HepG2 (cell line): ENCODE measurements at regions not wholly inside any gene's neighbourhood (a gene's known extent, or its start where the extent isn't known, plus 50 kb on each side); places are given as distances from the start of the nearest gene placed in this dataset.

Experiments
- ATAC-seq: fragments of 200-7000 bp; cut with Tn5 transposase; 3 replicates; pipeline ENCODE4 v1.9.1; 2020; ENCODE audit warnings: mild to moderate bottlenecking, moderate library complexity
- BruUV-seq: library from RNA; stranded (reverse); fragments of 400-500 nt; replicated peaks from 2 replicates; lab custom pipeline; 2021; lab: Mats Ljungman, UMichigan
- CTCF ChIA-PET: fragments of 300-600 bp; formaldehyde crosslinking; extraction: SDS; loops from one replicate; lab custom pipeline; 2021; ENCODE audit warnings: low total read pairs, inconsistent platforms, low intra/inter-chr PET ratio; lab: Yijun Ruan, JAX
- POLR2A ChIA-PET: fragments of 350-600 bp; sonication (Branson Sonifier 250); formaldehyde crosslinking; loops from one replicate; lab custom pipeline; 2020; ENCODE audit warnings: antibody characterized with exemption, inconsistent platforms; lab: Yijun Ruan, JAX
- DNase-seq: peaks from one replicate; pipeline ENCODE4 v3.0.0-alpha.2; 2015; ENCODE audit warnings: low spot score
- FAIRE-seq: peaks from 3 replicates; lab custom pipeline; 2011; peaks lifted over from hg19 to GRCh38; lab: Jason Lieb, UNC
- H2AFZ ChIP-seq: one replicate; pipeline ENCODE4 v1.6.1; 2011; ENCODE audit warnings: low read length, inconsistent platforms
- H3K27ac ChIP-seq: fragments of 300-600 bp; 3 replicates; pipeline ENCODE4 v1.8.0; 2011; ENCODE audit warnings: mixed run types, mild to moderate bottlenecking, mixed read lengths, low read length, inconsistent platforms; ENCODE audit not compliant: insufficient read depth; ENCODE audit errors: extremely low read length
- H3K27me3 ChIP-seq, 2 experiments: fragments of 200-600 bp in 1 of 2; 2 replicates in 1 of 2; 3 replicates in 1 of 2; pipeline versions ENCODE4 v1.6.0 to v1.8.0; 2011; ENCODE audit warnings: low read length in 2 of 2, mild to moderate bottlenecking in 2 of 2, moderate library complexity in 2 of 2, inconsistent platforms in 1 of 2; ENCODE audit not compliant: insufficient read depth in 2 of 2, control insufficient read depth in 1 of 2
- H3K36me3 ChIP-seq, 2 experiments: fragments of 200-600 bp in 1 of 2; replicated peaks in 1 of 2; 2 replicates in 1 of 2; 3 replicates in 1 of 2; pipeline versions ENCODE4 v1.5.1 to v1.8.0; 2011; ENCODE audit warnings: low read length in 2 of 2, inconsistent platforms in 1 of 2; ENCODE audit not compliant: insufficient read depth in 2 of 2, control insufficient read depth in 1 of 2
- H3K4me1 ChIP-seq: 2 replicates; pipeline ENCODE4 v1.5.1; 2012; ENCODE audit warnings: low read length, inconsistent platforms; ENCODE audit not compliant: insufficient read depth
- H3K4me2 ChIP-seq: 2 replicates; pipeline ENCODE4 v1.6.0; 2011; ENCODE audit warnings: low read depth, low read length, inconsistent platforms
- H3K4me3 ChIP-seq, 3 experiments: fragments of 200-600 bp in 1 of 3; sonication (generic), shearing (Covaris generic) in 1 of 3; replicated peaks in 1 of 3; 2 replicates each; pipeline ENCODE4 v1.5.1; 2011 to 2016; ENCODE audit warnings: low read length in 3 of 3, inconsistent platforms in 2 of 3, low read depth in 2 of 3, mild to moderate bottlenecking in 2 of 3, control low read depth in 1 of 3, mixed read lengths in 1 of 3; ENCODE audit not compliant: insufficient read depth in 1 of 3
- H3K79me2 ChIP-seq: one replicate; pipeline ENCODE4 v1.6.1; 2011; ENCODE audit warnings: low read length, inconsistent platforms; ENCODE audit not compliant: insufficient read depth
- H3K9ac ChIP-seq: 2 replicates; pipeline ENCODE4 v1.6.0; 2011; ENCODE audit warnings: mild to moderate bottlenecking, low read depth, low read length, inconsistent platforms; ENCODE audit not compliant: insufficient read depth
- H3K9me3 ChIP-seq: 2 replicates; pipeline ENCODE4 v1.5.1; 2012; ENCODE audit warnings: mild to moderate bottlenecking, low read length
- H4K20me1 ChIP-seq: 2 replicates; pipeline ENCODE4 v1.6.0; 2011; ENCODE audit warnings: inconsistent platforms, mild to moderate bottlenecking, low read length, moderate library complexity; ENCODE audit not compliant: insufficient read depth
- CEBPG ChIP-seq: IDR thresholded peaks from 2 replicates; pipeline ENCODE4 v1.6.1; 2016
- DNMT1 ChIP-seq: sonication (generic); formaldehyde crosslinking; IDR thresholded peaks from 2 replicates; pipeline ENCODE4 v1.5.1; 2020; ENCODE audit warnings: mild to moderate bottlenecking, missing genetic modification reagents
- GATA4 ChIP-seq: sonication (generic); IDR thresholded peaks from 2 replicates; pipeline ENCODE4 v1.6.1; 2016; ENCODE audit warnings: antibody characterized with exemption, low read depth, borderline replicate concordance
- NPAS2 ChIP-seq: sonication (generic); formaldehyde crosslinking; IDR thresholded peaks from 2 replicates; pipeline ENCODE4 v1.8.0; 2022; ENCODE audit warnings: mild to moderate bottlenecking, missing genetic modification reagents, borderline replicate concordance
- PRDM15 ChIP-seq: sonication (generic); formaldehyde crosslinking; IDR thresholded peaks from 2 replicates; pipeline ENCODE4 v1.4.0; 2020; ENCODE audit warnings: missing genetic modification reagents
- SNRNP70 ChIP-seq: fragments of 200-400 bp; formaldehyde crosslinking; IDR thresholded peaks from 2 replicates; pipeline ENCODE4 v1.6.1; 2017; ENCODE audit warnings: mild to moderate bottlenecking, low read depth, low read length, moderate library complexity
- TCF7L2 ChIP-seq: IDR thresholded peaks from 2 replicates; pipeline ENCODE4 v1.6.1; 2011; ENCODE audit warnings: mild to moderate bottlenecking, low read depth, low read length, moderate library complexity
- UBTF ChIP-seq: sonication (generic); formaldehyde crosslinking; IDR thresholded peaks from 2 replicates; pipeline ENCODE4 v1.4.0; 2020; ENCODE audit warnings: mild to moderate bottlenecking, missing genetic modification reagents
- ZMAT5 ChIP-seq: sonication (generic); formaldehyde crosslinking; IDR thresholded peaks from 2 replicates; pipeline ENCODE4 v1.5.0; 2020; ENCODE audit warnings: mild to moderate bottlenecking, low read depth, missing genetic modification reagents, borderline replicate concordance
- ZNF296 ChIP-seq: sonication (generic); formaldehyde crosslinking; conservative IDR thresholded peaks from 2 replicates; pipeline ENCODE4 v1.5.0; 2020; ENCODE audit warnings: mild to moderate bottlenecking, missing genetic modification reagents
- ZNF335 ChIP-seq: sonication (generic); formaldehyde crosslinking; IDR thresholded peaks from 2 replicates; pipeline ENCODE4 v1.4.0; 2020; ENCODE audit warnings: missing genetic modification reagents
- ZNF484 ChIP-seq: sonication (generic); formaldehyde crosslinking; IDR thresholded peaks from 2 replicates; pipeline ENCODE4 v1.5.1; 2020; ENCODE audit warnings: mild to moderate bottlenecking, low read depth, missing genetic modification reagents, borderline replicate concordance
- ZNF607 ChIP-seq: sonication (generic); formaldehyde crosslinking; IDR thresholded peaks from 2 replicates; pipeline ENCODE4 v1.5.1; 2020; ENCODE audit warnings: missing genetic modification reagents, mild to moderate bottlenecking, borderline replicate concordance
- WGBS: methylation state at CpG from one replicate; pipeline ENCODE4 v1.1.6; 2017; ENCODE audit warnings: low lambda C conversion rate; 5-methylcytosine and 5-hydroxymethylcytosine counted together
- in situ Hi-C: cut with HindIII; loops from 2 replicates; pipeline ENCODE4 v1.10.0; 2017; ENCODE audit warnings: low pct_unique_long_range_greater_than_20kb; ENCODE audit not compliant: extremely low pct_ligation_motif_present
- intact Hi-C: fragments of 100-400 bp; cut with micrococcal nuclease; formaldehyde crosslinking; loops from one replicate; pipeline ENCODE4 v1.10.0; 2022; ENCODE audit not compliant: unreplicated experiment

GRCh38 chr1:34320053-34320669 is 143.5 kb downstream of the C1orf94 start:
- Histone ChIP-seq H2AFZ (no peak overlapping the region), H3K4me1 (no peaks in the 10 kb centered on the region), H3K4me3 (no peak overlapping the region), H3K27ac (no peak overlapping the region), H3K79me2 (no peaks in the 10 kb centered on the region), H3K9ac (no peak overlapping the region), H3K9me3 (peaks cover 62% of the 10 kb centered on the region), H3K36me3 (no peaks in the 10 kb centered on the region), H3K27me3 (no peaks in the 10 kb centered on the region), H3K4me2 (no peak overlapping the region), H4K20me1 (no peaks in the 10 kb centered on the region)
- intact Hi-C loops (no loop called here), in situ Hi-C loops (no loop called here)
- POLR2A ChIA-PET = no interaction called here
- CTCF ChIA-PET = no interaction called here
- ATAC-seq (no peak), DNase-seq (no peak), FAIRE-seq (no peak)
- BruUV-seq = no TSS peak
- no peak for TF ChIP-seq ZMAT5 (CRISPR knock-in tag)
- no peak for TF ChIP-seq SNRNP70
- no peak for TF ChIP-seq UBTF (CRISPR knock-in tag)
- no peak for TF ChIP-seq ZNF296 (CRISPR knock-in tag)
- WGBS = 0% methylated on average over 1 of the region's 1 CpG

GRCh38 chr1:34322969-34323368 is 146.3 kb downstream of the C1orf94 start:
- no peak overlapping the region for H3K4me2 ChIP-seq
- H3K27ac ChIP-seq = no peak overlapping the region
- H3K4me1 ChIP-seq = no peaks in the 10 kb centered on the region
- H2AFZ ChIP-seq = no peak overlapping the region
- intact Hi-C loops (no loop called here), in situ Hi-C loops (no loop called here)
- H3K9me3 ChIP-seq = peaks cover 36% of the 10 kb centered on the region
- ChIA-PET CTCF (no interaction called here), POLR2A (no interaction called here)
- ATAC-seq = no peak
- no peaks in the 10 kb centered on the region for H3K27me3 ChIP-seq
- DNase-seq = no peak
- no peaks in the 10 kb centered on the region for H3K79me2 ChIP-seq
- H4K20me1 ChIP-seq = no peaks in the 10 kb centered on the region
- no peak overlapping the region for H3K4me3 ChIP-seq
- H3K9ac ChIP-seq = no peak overlapping the region
- BruUV-seq = no TSS peak
- WGBS = no CpG with 5 or more reads among the region's 3 CpGs
- no peaks in the 10 kb centered on the region for H3K36me3 ChIP-seq
- no peak for FAIRE-seq
- TF ChIP-seq GATA4 (no peak), ZNF335 (CRISPR knock-in tag) (no peak), NPAS2 (CRISPR knock-in tag) (no peak), ZNF484 (CRISPR knock-in tag) (no peak), ZNF607 (CRISPR knock-in tag) (no peak), DNMT1 (no peak), CEBPG (CRISPR knock-in tag) (no peak), PRDM15 (CRISPR knock-in tag) (no peak), TCF7L2 (no peak)
